ENCODE measurements at regions not wholly inside any gene's neighbourhood (a gene's known extent, or its start where the extent isn't known, plus 50 kb on each side); places are given as distances from the start of the nearest gene placed in this dataset.

DNA sequence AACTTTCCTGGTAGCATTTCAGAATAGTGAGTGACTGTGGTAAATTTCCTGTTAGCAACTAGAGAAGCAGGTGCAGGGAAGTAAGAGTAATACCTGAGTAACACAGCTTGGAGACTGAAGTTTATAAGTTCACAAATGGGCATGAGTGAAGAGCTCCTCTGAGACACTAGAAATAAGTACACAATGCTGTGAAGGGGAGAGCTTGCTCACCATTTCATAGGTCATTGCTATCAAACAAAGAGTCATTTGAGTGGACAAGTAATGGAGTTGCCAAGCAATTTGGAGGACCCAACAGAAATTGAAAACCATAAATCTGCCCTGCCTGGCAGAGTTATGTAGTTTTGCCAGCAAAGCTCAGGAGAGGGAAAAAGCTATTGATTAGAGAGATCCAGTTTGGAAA is 523.6 kb downstream of the TRAM1L1 start:
- no peak overlapping the region for H3K4me3 ChIP-seq
- no peaks in the 10 kb centered on the region for H3K9me2 ChIP-seq (ENCODE audit: insufficient read depth)
- no peak for DNase-seq
- no peaks in the 10 kb centered on the region for H4K20me1 ChIP-seq (ENCODE audit: insufficient read depth)
- H3K4me2 ChIP-seq (ENCODE audit: unreplicated experiment), result no peak overlapping the region
- H3K4me1 ChIP-seq (ENCODE audit: insufficient read depth), result no peaks in the 10 kb centered on the region
- H3K9me3 ChIP-seq (ENCODE audit: low read depth), result no peaks in the 10 kb centered on the region
- no peak overlapping the region for H2AFZ ChIP-seq
- no peak overlapping the region for H3K27ac ChIP-seq
- H3K36me3 ChIP-seq (ENCODE audit: low read depth), result no peaks in the 10 kb centered on the region
- TF ChIP-seq EZH2 (IDR thresholded peaks at IDR 0.05; ENCODE audit: insufficient read depth, poor library complexity, severe bottlenecking) (no peak), EZH2phosphoT487 (IDR thresholded peaks at IDR 0.05; ENCODE audit: insufficient read depth, low read depth) (no peak)
- H3K79me2 ChIP-seq (ENCODE audit: insufficient read depth), result no peaks in the 10 kb centered on the region
- no peak overlapping the region for H3K9ac ChIP-seq
- in situ Hi-C loops (cut with MboI), result no loop called here
- no peaks in the 10 kb centered on the region for H3F3A ChIP-seq (ENCODE audit: insufficient read depth)
- H3K27me3 ChIP-seq (replicated peaks; ENCODE audit: insufficient read depth), result no peaks in the 10 kb centered on the region

DNA sequence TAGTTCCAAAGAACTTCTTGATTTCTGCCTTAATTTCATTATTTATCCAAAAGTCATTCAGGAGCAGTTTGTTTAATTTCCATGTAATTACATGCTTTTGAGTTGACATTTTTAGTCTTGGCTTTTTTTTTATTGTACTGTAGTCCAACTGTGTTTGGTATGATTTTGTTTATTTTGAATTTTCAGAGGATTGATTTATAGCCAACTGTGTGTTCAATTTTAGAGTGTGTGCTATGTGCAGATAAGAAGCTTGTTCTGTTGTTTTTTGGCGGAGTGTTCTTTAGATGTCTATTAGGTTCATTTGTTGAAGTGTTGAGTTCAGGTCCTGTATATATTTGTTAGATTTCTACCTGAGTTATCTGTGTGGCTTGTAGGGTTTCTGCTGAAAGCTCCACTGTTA is 533.6 kb downstream of the TRAM1L1 start:
- Histone ChIP-seq H3K4me2 (ENCODE audit: unreplicated experiment) (no peak overlapping the region), H4K20me1 (ENCODE audit: insufficient read depth) (no peaks in the 10 kb centered on the region), H3K27me3 (replicated peaks; ENCODE audit: insufficient read depth) (no peaks in the 10 kb centered on the region), H2AFZ (no peak overlapping the region), H3K4me1 (ENCODE audit: insufficient read depth) (no peaks in the 10 kb centered on the region), H3K9ac (no peak overlapping the region), H3K27ac (no peak overlapping the region), H3K36me3 (ENCODE audit: low read depth) (no peaks in the 10 kb centered on the region), H3K9me2 (ENCODE audit: insufficient read depth) (no peaks in the 10 kb centered on the region), H3K79me2 (ENCODE audit: insufficient read depth) (no peaks in the 10 kb centered on the region), H3F3A (ENCODE audit: insufficient read depth) (no peaks in the 10 kb centered on the region), H3K4me3 (no peak overlapping the region), H3K9me3 (ENCODE audit: low read depth) (no peaks in the 10 kb centered on the region)
- no peak for DNase-seq
- TF ChIP-seq EZH2phosphoT487 (IDR thresholded peaks at IDR 0.05; ENCODE audit: insufficient read depth, low read depth) (no peak), EZH2 (IDR thresholded peaks at IDR 0.05; ENCODE audit: insufficient read depth, poor library complexity, severe bottlenecking) (no peak)
- 30 to 31% methylated on average over 1 of the region's 1 CpG for WGBS, 2 experiments (ENCODE audit: low coverage in 1 of 2, low lambda C conversion rate in 2 of 2, missing lambda C conversion rate in 2 of 2)
- in situ Hi-C loops (cut with MboI), result no loop called here

DNA sequence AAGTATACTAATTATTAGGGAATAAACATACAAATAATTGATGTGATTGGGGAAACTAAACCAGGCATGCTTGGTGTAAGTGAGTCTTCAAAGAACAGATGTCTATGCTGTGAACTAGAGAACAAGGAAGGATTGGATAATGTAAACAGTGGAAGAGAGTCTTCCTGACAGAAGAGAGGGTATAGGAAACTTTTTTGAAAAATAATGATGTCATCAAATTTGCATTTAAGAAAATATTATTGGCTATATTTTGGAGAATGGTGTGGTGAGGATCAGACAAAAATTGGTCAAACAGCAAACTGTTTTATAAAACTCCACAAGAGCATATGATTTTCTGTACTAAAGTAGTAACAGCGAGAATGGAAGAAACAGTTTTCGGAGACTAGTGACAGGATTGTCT is 537.7 kb downstream of the TRAM1L1 start:
- Histone ChIP-seq H3K4me2 (ENCODE audit: unreplicated experiment) (no peak overlapping the region), H3K9me3 (ENCODE audit: low read depth) (no peaks in the 10 kb centered on the region), H3K79me2 (ENCODE audit: insufficient read depth) (no peaks in the 10 kb centered on the region), H3K27me3 (replicated peaks; ENCODE audit: insufficient read depth) (no peaks in the 10 kb centered on the region), H3K4me1 (ENCODE audit: insufficient read depth) (no peaks in the 10 kb centered on the region), H3F3A (ENCODE audit: insufficient read depth) (no peaks in the 10 kb centered on the region), H3K4me3 (no peak overlapping the region), H4K20me1 (ENCODE audit: insufficient read depth) (no peaks in the 10 kb centered on the region), H2AFZ (no peak overlapping the region), H3K9ac (no peak overlapping the region), H3K9me2 (ENCODE audit: insufficient read depth) (no peaks in the 10 kb centered on the region), H3K27ac (no peak overlapping the region), H3K36me3 (ENCODE audit: low read depth) (no peaks in the 10 kb centered on the region)
- in situ Hi-C loops (cut with MboI), result no loop called here
- no peak for DNase-seq
- TF ChIP-seq EZH2phosphoT487 (IDR thresholded peaks at IDR 0.05; ENCODE audit: insufficient read depth, low read depth), result no peak
- no peak for TF ChIP-seq EZH2 (IDR thresholded peaks at IDR 0.05; ENCODE audit: insufficient read depth, poor library complexity, severe bottlenecking)
- WGBS, 2 experiments (ENCODE audit: low coverage in 1 of 2, low lambda C conversion rate in 2 of 2, missing lambda C conversion rate in 2 of 2), result 26 to 31% methylated on average over 2 of the region's 2 CpGs

DNA sequence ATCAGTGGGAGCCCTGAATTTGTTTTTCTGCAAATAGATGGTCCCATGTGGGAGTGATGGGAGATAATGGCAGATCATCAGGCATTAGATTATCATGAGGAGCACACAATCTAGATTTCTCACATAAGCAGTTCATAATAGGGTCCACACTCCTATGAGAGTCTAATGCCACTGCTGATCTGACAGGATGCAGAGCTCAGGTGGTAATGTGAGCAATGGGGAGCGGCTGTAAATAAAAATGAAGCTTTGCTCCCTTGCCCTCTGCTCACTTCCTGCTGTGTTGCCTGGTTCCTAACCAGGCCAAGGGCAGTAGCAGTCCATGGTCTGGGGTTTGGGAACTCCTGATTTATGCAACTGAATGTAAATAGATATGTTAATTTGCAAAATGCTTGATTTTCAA is 538.6 kb downstream of the TRAM1L1 start:
- no peak overlapping the region for H3K4me2 ChIP-seq (ENCODE audit: unreplicated experiment)
- no peaks in the 10 kb centered on the region for H4K20me1 ChIP-seq (ENCODE audit: insufficient read depth)
- H3F3A ChIP-seq (ENCODE audit: insufficient read depth), result no peaks in the 10 kb centered on the region
- no peak for DNase-seq
- H3K79me2 ChIP-seq (ENCODE audit: insufficient read depth), result no peaks in the 10 kb centered on the region
- in situ Hi-C loops (cut with MboI), result no loop called here
- no peak overlapping the region for H3K27ac ChIP-seq
- no peaks in the 10 kb centered on the region for H3K9me3 ChIP-seq (ENCODE audit: low read depth)
- H3K9ac ChIP-seq, result no peak overlapping the region
- H3K27me3 ChIP-seq (replicated peaks; ENCODE audit: insufficient read depth), result no peaks in the 10 kb centered on the region
- no peak overlapping the region for H3K4me3 ChIP-seq
- no peaks in the 10 kb centered on the region for H3K4me1 ChIP-seq (ENCODE audit: insufficient read depth)
- WGBS, 2 experiments (ENCODE audit: low coverage in 1 of 2, low lambda C conversion rate in 2 of 2, missing lambda C conversion rate in 2 of 2), result 8 to 23% methylated on average over 1 of the region's 1 CpG
- H3K36me3 ChIP-seq (ENCODE audit: low read depth), result no peaks in the 10 kb centered on the region
- no peaks in the 10 kb centered on the region for H3K9me2 ChIP-seq (ENCODE audit: insufficient read depth)
- TF ChIP-seq EZH2phosphoT487 (IDR thresholded peaks at IDR 0.05; ENCODE audit: insufficient read depth, low read depth) (no peak), EZH2 (IDR thresholded peaks at IDR 0.05; ENCODE audit: insufficient read depth, poor library complexity, severe bottlenecking) (no peak)
- H2AFZ ChIP-seq, result no peak overlapping the region

DNA sequence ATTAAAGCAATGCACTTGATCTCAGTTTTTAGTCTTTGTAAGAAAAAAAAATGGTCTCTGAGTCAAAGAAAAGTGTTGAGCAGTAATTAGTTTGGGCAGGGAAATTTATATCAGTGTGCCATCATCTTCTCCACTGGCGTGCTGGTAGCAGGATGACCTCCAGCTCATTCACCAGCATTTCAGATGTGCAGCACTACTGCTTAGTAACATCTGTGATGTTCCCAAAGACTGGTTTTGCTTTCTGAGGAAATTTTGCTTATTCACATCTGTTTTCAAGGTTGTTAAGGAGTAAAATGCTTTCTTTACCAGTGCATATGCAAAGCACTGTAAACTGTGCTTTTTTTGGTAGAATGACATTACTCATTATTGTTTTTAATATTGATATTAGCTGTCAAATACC is 540.4 kb downstream of the TRAM1L1 start:
- no peaks in the 10 kb centered on the region for H3F3A ChIP-seq (ENCODE audit: insufficient read depth)
- no peaks in the 10 kb centered on the region for H4K20me1 ChIP-seq (ENCODE audit: insufficient read depth)
- no peaks in the 10 kb centered on the region for H3K9me2 ChIP-seq (ENCODE audit: insufficient read depth)
- TF ChIP-seq EZH2 (IDR thresholded peaks at IDR 0.05; ENCODE audit: insufficient read depth, poor library complexity, severe bottlenecking), result no peak
- H3K27me3 ChIP-seq (replicated peaks; ENCODE audit: insufficient read depth), result no peaks in the 10 kb centered on the region
- no peaks in the 10 kb centered on the region for H3K4me1 ChIP-seq (ENCODE audit: insufficient read depth)
- no peak overlapping the region for H3K4me3 ChIP-seq
- no peaks in the 10 kb centered on the region for H3K9me3 ChIP-seq (ENCODE audit: low read depth)
- no peak overlapping the region for H3K4me2 ChIP-seq (ENCODE audit: unreplicated experiment)
- H3K27ac ChIP-seq, result no peak overlapping the region
- in situ Hi-C loops (cut with MboI), result no loop called here
- no peak overlapping the region for H3K9ac ChIP-seq
- WGBS, 2 experiments (ENCODE audit: low coverage in 1 of 2, low lambda C conversion rate in 2 of 2, missing lambda C conversion rate in 2 of 2), result 0 to 3% methylated on average over 1 of the region's 1 CpG
- DNase-seq, result no peak
- H3K79me2 ChIP-seq (ENCODE audit: insufficient read depth), result no peaks in the 10 kb centered on the region
- H3K36me3 ChIP-seq (ENCODE audit: low read depth), result no peaks in the 10 kb centered on the region
- H2AFZ ChIP-seq, result no peak overlapping the region

Measured in GM23248 (cell line).